SK-N-SH treated with all-trans-retinoic acid at 6 μM for 48 hours (cell line): ENCODE measurements at regions not wholly inside any gene's neighbourhood (a gene's known extent, or its start where the extent isn't known, plus 50 kb on each side); places are given as distances from the start of the nearest gene placed in this dataset.

Experiments
- ATAC-seq: fragments of 200-7000 bp; cut with Tn5 transposase; 3 replicates; pipeline ENCODE4 v1.9.1; 2020; ENCODE audit warnings: mild to moderate bottlenecking, moderate library complexity
- ARNTL ChIP-seq: fragments of 450-650 bp; formaldehyde crosslinking; IDR thresholded peaks from 2 replicates; pipeline ENCODE4 v1.5.0; 2020; ENCODE audit warnings: low read depth, mild to moderate bottlenecking, moderate library complexity, borderline replicate concordance
- BACH2 ChIP-seq: fragments of 250-450 bp; sonication (Bioruptor Pico); IDR thresholded peaks from 2 replicates; pipeline ENCODE4 v1.9.0; 2021; ENCODE audit warnings: mild to moderate bottlenecking, borderline replicate concordance
- CREB5 ChIP-seq: fragments of 250-450 bp; sonication (Bioruptor Pico); IDR thresholded peaks from 2 replicates; pipeline ENCODE4 v1.5.1; 2020; ENCODE audit warnings: low read depth, mild to moderate bottlenecking, moderate library complexity
- CSDC2 ChIP-seq: fragments of 250-450 bp; sonication (Bioruptor Pico); IDR thresholded peaks from 2 replicates; pipeline ENCODE4 v1.5.0; 2020; ENCODE audit warnings: mild to moderate bottlenecking, moderate library complexity
- GLIS3 ChIP-seq: fragments of 250-450 bp; sonication (Bioruptor Pico); IDR thresholded peaks from 2 replicates; pipeline ENCODE4 v1.5.0; 2020; ENCODE audit warnings: mild to moderate bottlenecking, moderate library complexity
- ISL1 ChIP-seq: fragments of 250-450 bp; sonication (Bioruptor Pico); IDR thresholded peaks from 2 replicates; pipeline ENCODE4 v2.1.2; 2022; ENCODE audit warnings: mild to moderate bottlenecking, moderate library complexity
- OSR1 ChIP-seq: fragments of 250-450 bp; sonication (Bioruptor Pico); IDR thresholded peaks from 2 replicates; pipeline ENCODE4 v1.8.0; 2022; ENCODE audit warnings: moderate library complexity, mild to moderate bottlenecking, inconsistent platforms
- POU6F1 ChIP-seq: fragments of 250-450 bp; sonication (Bioruptor Pico); IDR thresholded peaks from 2 replicates; pipeline ENCODE4 v1.8.0; 2021; ENCODE audit warnings: low read depth, mild to moderate bottlenecking, moderate library complexity, borderline replicate concordance
- PPARA ChIP-seq: fragments of 250-450 bp; sonication (Bioruptor Pico); IDR thresholded peaks from 2 replicates; pipeline ENCODE4 v1.5.0; 2020; ENCODE audit warnings: mild to moderate bottlenecking, borderline replicate concordance
- RARB ChIP-seq: fragments of 250-450 bp; sonication (Bioruptor Pico); IDR thresholded peaks from 2 replicates; pipeline ENCODE4 v1.8.0; 2021; ENCODE audit warnings: mild to moderate bottlenecking, moderate library complexity
- SNAI2 ChIP-seq: fragments of 250-450 bp; sonication (Bioruptor Pico); IDR thresholded peaks from 2 replicates; pipeline ENCODE4 v1.5.0; 2020; ENCODE audit warnings: mild to moderate bottlenecking, moderate library complexity
- TOX ChIP-seq: fragments of 250-450 bp; sonication (Bioruptor Pico); IDR thresholded peaks from 2 replicates; pipeline ENCODE4 v1.8.0; 2021; ENCODE audit warnings: mild to moderate bottlenecking, moderate library complexity, borderline replicate concordance
- TSHZ2 ChIP-seq: fragments of 250-450 bp; sonication (Bioruptor Pico); IDR thresholded peaks from 2 replicates; pipeline ENCODE4 v1.5.0; 2020; ENCODE audit warnings: mild to moderate bottlenecking, moderate library complexity
- ZC3H10 ChIP-seq: fragments of 250-450 bp; sonication (Bioruptor Pico); IDR thresholded peaks from 2 replicates; pipeline ENCODE4 v1.5.1; 2021; ENCODE audit warnings: mild to moderate bottlenecking, moderate library complexity
- ZFP3 ChIP-seq: fragments of 250-450 bp; sonication (Bioruptor Pico); IDR thresholded peaks from 2 replicates; pipeline ENCODE4 v1.5.0; 2020; ENCODE audit warnings: mild to moderate bottlenecking, moderate library complexity
- ZFP30 ChIP-seq: fragments of 450-650 bp; formaldehyde crosslinking; IDR thresholded peaks from 2 replicates; pipeline ENCODE4 v1.5.0; 2022; ENCODE audit warnings: mild to moderate bottlenecking, moderate library complexity
- ZNF565 ChIP-seq: fragments of 450-650 bp; formaldehyde crosslinking; conservative IDR thresholded peaks from 2 replicates; pipeline ENCODE4 v1.5.0; 2020; ENCODE audit warnings: low read depth, mild to moderate bottlenecking, moderate library complexity
- TF ChIP-seq, protein P1 (sequence below): fragments of 250-450 bp; sonication (Bioruptor Pico); IDR thresholded peaks from 2 replicates; pipeline ENCODE4 v1.5.1; 2021; ENCODE audit warnings: mild to moderate bottlenecking, moderate library complexity

DNA sequence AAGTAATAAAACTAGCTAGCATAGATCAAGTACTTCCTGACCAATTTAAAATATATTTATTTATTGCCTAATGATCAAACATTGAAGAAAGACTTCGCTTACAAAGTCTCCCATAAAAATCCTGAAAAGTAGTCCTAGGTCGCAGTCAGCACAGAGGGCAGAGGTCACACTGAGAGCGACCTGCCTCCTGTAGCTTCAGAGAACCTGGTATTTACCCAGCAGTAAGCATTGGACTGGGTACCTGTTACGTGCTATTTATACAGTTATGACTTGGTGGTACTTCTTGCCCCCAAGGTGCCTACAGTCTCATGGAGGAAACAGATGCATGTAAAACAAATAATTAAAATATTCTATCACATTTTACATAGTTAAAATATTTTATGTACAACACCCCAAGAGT lies 274.1 kb upstream of the G2E3 start:
- ATAC-seq = no peak
- no peak for TF ChIP-seq PPARA
- no peak for TF ChIP-seq CSDC2 (CRISPR knock-in tag)
- TF ChIP-seq, all 23 proteins: peak for 0

DNA sequence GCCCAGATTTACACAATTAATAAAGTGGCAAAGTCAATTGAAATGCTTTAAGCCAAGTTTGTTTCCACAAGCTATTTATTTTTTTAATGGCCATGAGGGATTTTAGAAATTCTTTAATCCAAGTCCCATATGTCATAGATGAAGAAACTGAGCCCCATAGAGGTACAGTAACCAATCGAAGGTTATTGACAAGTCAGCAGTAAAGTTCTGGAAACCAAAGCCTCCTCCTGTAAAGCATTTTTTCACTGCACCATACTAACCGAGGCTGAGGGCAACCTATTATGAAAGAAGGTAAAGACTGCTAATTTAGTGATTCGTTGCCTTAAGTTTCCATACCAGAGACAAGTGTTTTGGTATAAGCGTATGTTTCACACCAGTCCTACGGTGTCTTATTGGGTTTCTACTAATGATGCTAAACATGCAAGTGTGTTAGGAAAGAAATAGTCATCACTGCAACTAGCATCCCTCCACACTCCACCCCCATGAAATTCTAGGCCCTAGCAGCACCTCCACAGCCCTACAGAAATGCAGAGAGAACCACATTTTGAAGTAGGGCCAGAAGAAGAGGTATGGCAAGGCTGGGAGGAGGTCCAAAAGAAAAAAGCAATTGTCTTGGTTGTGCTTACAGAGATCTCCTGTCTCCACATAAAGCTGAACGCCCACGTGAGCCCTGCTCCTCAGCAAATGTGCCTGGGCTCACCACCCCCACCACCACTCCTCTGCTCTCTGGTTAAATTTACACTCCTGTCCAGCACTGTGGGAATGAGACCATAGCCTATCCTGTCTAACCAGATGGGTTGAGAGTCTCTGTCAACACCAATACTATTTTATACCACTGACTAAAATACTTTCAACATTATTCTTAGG lies 271.1 kb upstream of the G2E3 start:
- ATAC-seq = no peak
- TF ChIP-seq ZFP3 (CRISPR knock-in tag) (no peak), TSHZ2 (no peak), ARNTL (CRISPR knock-in tag) (no peak), GLIS3 (no peak), ZFP30 (CRISPR knock-in tag) (no peak), ZNF565 (CRISPR knock-in tag) (no peak), CSDC2 (CRISPR knock-in tag) (no peak), SNAI2 (CRISPR knock-in tag) (no peak), ZC3H10 (no peak), ISL1 (CRISPR knock-in tag) (no peak), TOX (CRISPR knock-in tag) (no peak)
- TF ChIP-seq, protein P1, sequence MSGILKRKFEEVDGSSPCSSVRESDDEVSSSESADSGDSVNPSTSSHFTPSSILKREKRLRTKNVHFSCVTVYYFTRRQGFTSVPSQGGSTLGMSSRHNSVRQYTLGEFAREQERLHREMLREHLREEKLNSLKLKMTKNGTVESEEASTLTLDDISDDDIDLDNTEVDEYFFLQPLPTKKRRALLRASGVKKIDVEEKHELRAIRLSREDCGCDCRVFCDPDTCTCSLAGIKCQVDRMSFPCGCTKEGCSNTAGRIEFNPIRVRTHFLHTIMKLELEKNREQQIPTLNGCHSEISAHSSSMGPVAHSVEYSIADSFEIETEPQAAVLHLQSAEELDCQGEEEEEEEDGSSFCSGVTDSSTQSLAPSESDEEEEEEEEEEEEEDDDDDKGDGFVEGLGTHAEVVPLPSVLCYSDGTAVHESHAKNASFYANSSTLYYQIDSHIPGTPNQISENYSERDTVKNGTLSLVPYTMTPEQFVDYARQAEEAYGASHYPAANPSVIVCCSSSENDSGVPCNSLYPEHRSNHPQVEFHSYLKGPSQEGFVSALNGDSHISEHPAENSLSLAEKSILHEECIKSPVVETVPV (CRISPR knock-in tag) = no peak

DNA sequence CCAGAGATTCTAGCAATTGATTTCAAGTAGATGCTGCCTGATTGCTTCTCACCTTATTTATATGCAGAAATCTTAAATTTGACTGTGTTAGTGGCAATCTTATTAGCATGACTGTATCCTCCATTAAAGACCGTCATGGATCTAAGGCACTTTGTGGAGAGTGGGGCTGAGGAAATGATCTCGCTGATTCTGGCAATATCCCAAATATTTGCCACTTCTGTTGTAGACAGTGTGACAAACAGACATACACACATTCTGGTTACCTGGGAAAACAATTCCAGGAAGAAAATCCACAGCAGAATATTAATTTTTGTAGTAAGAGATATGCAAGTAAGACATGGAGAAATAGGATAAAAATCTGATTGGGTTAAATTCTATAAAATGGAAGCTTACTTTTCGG lies 269.0 kb upstream of the G2E3 start:
- ATAC-seq = no peak
- no peak for TF ChIP-seq BACH2
- no peak for TF ChIP-seq TSHZ2
- TF ChIP-seq ZC3H10 = no peak
- no peak for TF ChIP-seq RARB
- TF ChIP-seq ZFP3 (CRISPR knock-in tag) = no peak
- TF ChIP-seq, protein P1 (CRISPR knock-in tag) = no peak
- no peak for TF ChIP-seq OSR1
- TF ChIP-seq CSDC2 (CRISPR knock-in tag) = no peak
- TF ChIP-seq ISL1 (CRISPR knock-in tag) = no peak
- no peak for TF ChIP-seq ZNF565 (CRISPR knock-in tag)
- no peak for TF ChIP-seq ARNTL (CRISPR knock-in tag)
- no peak for TF ChIP-seq CREB5 (CRISPR knock-in tag)
- no peak for TF ChIP-seq POU6F1
